NCI-H1436 treated with DMSO at 0.1 percent for 48 hours (cell line): ENCODE measurements at regions not wholly inside any gene's neighbourhood (a gene's known extent, or its start where the extent isn't known, plus 50 kb on each side); places are given as distances from the start of the nearest gene placed in this dataset.
"Not testable (repeated sequence)": the region's sequence is repeated elsewhere in the genome, so short reads cannot be mapped to it uniquely, and the experiment has no call there.

Experiments
- DNase-seq: peaks from one replicate; lab custom pipeline; 2025; lab: John Stamatoyannopoulos, UW

GRCh38 chr7:149682038-149682437 lies 91.3 kb downstream of the ZNF467 start:
- no peak for DNase-seq

GRCh38 chr7:149681274-149681673 lies 92.1 kb downstream of the ZNF467 start:
- DNase-seq: no peak

- DNase-seq: no peak
Measured at GRCh38 chr7:149680331-149681025, 92.9 kb downstream of the ZNF467 start.

- not testable (repeated sequence) for DNase-seq
Measured at GRCh38 chr7:149674728-149675385, 98.5 kb downstream of the ZNF467 start.

GRCh38 chr7:149673006-149673405 lies 100.4 kb downstream of the ZNF467 start:
- no peak for DNase-seq

GRCh38 chr7:149670288-149670687 lies 103.1 kb downstream of the ZNF467 start:
- no peak for DNase-seq

GRCh38 chr7:149669121-149669818 lies 104.1 kb downstream of the ZNF467 start:
- DNase-seq: no peak

- no peak for DNase-seq
Measured at GRCh38 chr7:149666360-149666945, 106.9 kb downstream of the ZNF467 start.

- not testable (repeated sequence) for DNase-seq
Measured at GRCh38 chr7:149665618-149666017, 107.8 kb downstream of the ZNF467 start.

GRCh38 chr7:149664666-149665065 lies 108.7 kb downstream of the ZNF467 start:
- DNase-seq: no peak

- DNase-seq: no peak
Measured at GRCh38 chr7:149664176-149664575, 109.2 kb downstream of the ZNF467 start.

GRCh38 chr7:149662591-149663095 lies 110.7 kb downstream of the ZNF467 start:
- no peak for DNase-seq

- DNase-seq: no peak
Measured at GRCh38 chr7:149655784-149656183, 117.6 kb downstream of the ZNF467 start.

GRCh38 chr7:149654588-149654987 lies 118.8 kb downstream of the ZNF467 start:
- no peak for DNase-seq

- DNase-seq: not testable (repeated sequence)
Measured at GRCh38 chr7:149650190-149650589, 123.2 kb downstream of the ZNF467 start.

- DNase-seq: no peak
Measured at GRCh38 chr7:149644754-149645153, 128.6 kb downstream of the ZNF467 start.

- DNase-seq: no peak
Measured at GRCh38 chr7:149642589-149642988, 130.8 kb downstream of the ZNF467 start.

GRCh38 chr7:149638566-149639320 lies 134.6 kb downstream of the ZNF467 start:
- DNase-seq: no peak

- DNase-seq: no peak
Measured at GRCh38 chr7:149637911-149638565, 135.3 kb downstream of the ZNF467 start.

- DNase-seq: no peak
Measured at GRCh38 chr7:149635561-149636329, 137.6 kb downstream of the ZNF467 start.
